ENCODE measurements at regions not wholly inside any gene's neighbourhood (a gene's known extent, or its start where the extent isn't known, plus 50 kb on each side); places are given as distances from the start of the nearest gene placed in this dataset.
A peak's percentile ranks its signal among the peaks of the same experiment; 100 is the strongest.
"Not testable (repeated sequence)": the region's sequence is repeated elsewhere in the genome, so short reads cannot be mapped to it uniquely, and the experiment has no call there.

GRCh38 chr14:59055439-59056045, 132.9 kb upstream of the DAAM1 start:
- peak; percentile 73 to 81 for ATAC-seq
- DNase-seq = no peak
- intact Hi-C loops (cut with DNase I) = loop anchor here (2.0 to 10.0 kb wide), 2 partner anchors 551 to 555 kb away; no protein-coding TSS in a partner anchor

- intact Hi-C loops (cut with DNase I) = loop anchor here in 1 of 2 donors (10.0 kb wide), 1 partner anchor 553 kb away; no protein-coding TSS in a partner anchor
- DNase-seq (no peak), ATAC-seq (no peak)
Measured at GRCh38 chr14:59057551-59057950, 130.9 kb upstream of the DAAM1 start.

- not testable (repeated sequence) for ATAC-seq, DNase-seq
- intact Hi-C loops (cut with DNase I) = loop anchor here in 1 of 2 donors (10.0 kb wide), 1 partner anchor 554 kb away; no protein-coding TSS in a partner anchor
Measured at GRCh38 chr14:59058776-59059175, 129.7 kb upstream of the DAAM1 start.

- DNase-seq = no peak
- intact Hi-C loops (cut with DNase I) = no loop called here
- no peak for ATAC-seq
Measured at GRCh38 chr14:59060841-59061240, 127.6 kb upstream of the DAAM1 start.

GRCh38 chr14:59061292-59061691, 127.2 kb upstream of the DAAM1 start:
- intact Hi-C loops (cut with DNase I) = no loop called here
- ATAC-seq = no peak

GRCh38 chr14:59063259-59063658, 125.2 kb upstream of the DAAM1 start:
- intact Hi-C loops (cut with DNase I) = no loop called here
- ATAC-seq (no peak), DNase-seq (no peak)

More at GRCh38 chr14:59061292-59061691, 127.2 kb upstream of the DAAM1 start:
- no peak for DNase-seq

- DNase-seq = no peak
- ATAC-seq = no peak
- intact Hi-C loops (cut with DNase I) = no loop called here
Measured at GRCh38 chr14:59067127-59067894, 121.2 kb upstream of the DAAM1 start.

GRCh38 chr14:59069163-59069854, 119.2 kb upstream of the DAAM1 start:
- ATAC-seq = no peak
- intact Hi-C loops (cut with DNase I) = no loop called here
- DNase-seq = no peak

GRCh38 chr14:59075506-59075905, 113.0 kb upstream of the DAAM1 start:
- no peak for DNase-seq
- intact Hi-C loops (cut with DNase I) = no loop called here
- no peak for ATAC-seq

- intact Hi-C loops (cut with DNase I) = no loop called here
- DNase-seq (no peak), ATAC-seq (no peak)
Measured at GRCh38 chr14:59081720-59082119, 106.7 kb upstream of the DAAM1 start.

- ATAC-seq (no peak), DNase-seq (no peak)
- intact Hi-C loops (cut with DNase I) = no loop called here
Measured at GRCh38 chr14:59085207-59085739, 103.2 kb upstream of the DAAM1 start.

GRCh38 chr14:59086241-59086882, 102.1 kb upstream of the DAAM1 start:
- ATAC-seq = no peak
- DNase-seq = no peak
- intact Hi-C loops (cut with DNase I) = no loop called here

- intact Hi-C loops (cut with DNase I) = no loop called here
- DNase-seq (no peak), ATAC-seq (no peak)
Measured at GRCh38 chr14:59087240-59087639, 101.2 kb upstream of the DAAM1 start.

- DNase-seq = no peak
- ATAC-seq = no peak
- intact Hi-C loops (cut with DNase I) = no loop called here
Measured at GRCh38 chr14:59087711-59088110, 100.8 kb upstream of the DAAM1 start.

- DNase-seq (no peak), ATAC-seq (no peak)
- intact Hi-C loops (cut with DNase I) = no loop called here
Measured at GRCh38 chr14:59090572-59090971, 97.9 kb upstream of the DAAM1 start.

GRCh38 chr14:59091404-59091803, 97.1 kb upstream of the DAAM1 start:
- intact Hi-C loops (cut with DNase I) = no loop called here
- ATAC-seq (no peak), DNase-seq (no peak)

GRCh38 chr14:59091976-59092375, 96.5 kb upstream of the DAAM1 start:
- no peak for DNase-seq

GRCh38 chr14:59093902-59094301, 94.6 kb upstream of the DAAM1 start:
- DNase-seq = no peak
- intact Hi-C loops (cut with DNase I) = no loop called here
- ATAC-seq = no peak

More at GRCh38 chr14:59091976-59092375, 96.5 kb upstream of the DAAM1 start:
- intact Hi-C loops (cut with DNase I) = no loop called here
- no peak for ATAC-seq

GRCh38 chr14:59096303-59096702, 92.2 kb upstream of the DAAM1 start:
- intact Hi-C loops (cut with DNase I) = no loop called here
- ATAC-seq (no peak), DNase-seq (no peak)

All from left cardiac atrium (tissue), 4 donors.